LHCN-M2 (cell line): ENCODE measurements at regions not wholly inside any gene's neighbourhood (a gene's known extent, or its start where the extent isn't known, plus 50 kb on each side); places are given as distances from the start of the nearest gene placed in this dataset.
"Not testable (repeated sequence)": the region's sequence is repeated elsewhere in the genome, so short reads cannot be mapped to it uniquely, and the experiment has no call there.

ENCODE experiments used
- DNase-seq: peaks from one replicate; pipeline ENCODE4 v3.0.0-alpha.2; 2012; ENCODE audit warnings: low read depth

DNA sequence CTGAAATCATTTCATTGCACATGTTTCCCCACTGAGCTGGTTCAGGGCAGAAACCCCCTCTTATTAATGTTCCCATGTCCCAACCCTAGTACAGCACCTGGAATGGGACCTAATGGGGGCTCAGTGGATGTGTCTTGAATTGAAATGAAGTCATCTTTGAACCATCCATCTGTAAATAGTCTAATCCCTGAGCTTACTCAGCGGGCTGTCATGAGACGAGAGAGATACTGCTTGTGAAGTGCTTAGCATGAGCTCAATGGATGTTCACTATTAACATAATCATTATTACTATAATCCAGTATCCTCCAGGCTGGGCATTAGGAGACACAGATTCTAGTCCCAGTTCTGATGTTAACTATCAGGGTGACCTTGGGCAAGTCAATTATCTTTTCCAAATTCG, 106.6 kb upstream of the LRFN2 start:
- DNase-seq = no peak

DNA sequence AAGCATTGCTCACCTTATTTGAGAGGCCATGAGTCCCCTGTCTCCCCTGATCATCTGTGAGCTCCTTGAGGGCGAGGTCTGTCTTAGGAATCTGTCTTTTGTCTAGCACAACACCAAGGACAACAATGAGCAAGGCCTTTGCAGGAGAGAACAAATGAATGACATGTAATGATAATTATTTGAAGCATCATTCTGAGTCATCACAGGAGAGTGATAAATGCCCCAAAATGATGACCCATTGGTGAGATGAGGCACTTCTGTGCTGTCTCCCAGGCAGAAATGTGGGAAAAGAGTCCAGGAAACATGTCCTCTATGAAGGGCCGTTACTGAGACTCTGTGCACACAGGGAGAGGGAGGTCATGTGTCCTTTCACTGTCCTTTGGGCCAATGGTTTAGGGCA, 105.2 kb upstream of the LRFN2 start:
- no peak for DNase-seq

DNA sequence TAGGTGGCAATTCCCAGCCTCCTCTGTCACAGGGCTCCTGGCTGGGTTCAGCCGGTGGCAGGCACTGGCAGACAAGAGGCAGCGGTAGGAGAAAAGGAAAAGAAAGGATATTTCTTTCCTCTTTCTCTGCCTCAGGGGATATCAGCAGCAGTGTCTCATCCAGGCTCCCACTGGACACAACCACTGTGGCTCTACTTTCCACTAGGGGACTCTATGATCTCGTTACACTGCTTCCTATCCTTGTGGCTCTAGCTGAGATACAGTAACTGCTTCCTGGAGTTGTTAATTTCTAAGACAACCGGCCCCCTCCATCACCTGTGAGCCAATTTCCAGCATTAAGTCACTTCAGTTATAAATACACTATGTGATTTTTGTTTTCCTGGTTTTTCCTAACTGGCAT, 102.0 kb upstream of the LRFN2 start:
- DNase-seq = no peak

DNA sequence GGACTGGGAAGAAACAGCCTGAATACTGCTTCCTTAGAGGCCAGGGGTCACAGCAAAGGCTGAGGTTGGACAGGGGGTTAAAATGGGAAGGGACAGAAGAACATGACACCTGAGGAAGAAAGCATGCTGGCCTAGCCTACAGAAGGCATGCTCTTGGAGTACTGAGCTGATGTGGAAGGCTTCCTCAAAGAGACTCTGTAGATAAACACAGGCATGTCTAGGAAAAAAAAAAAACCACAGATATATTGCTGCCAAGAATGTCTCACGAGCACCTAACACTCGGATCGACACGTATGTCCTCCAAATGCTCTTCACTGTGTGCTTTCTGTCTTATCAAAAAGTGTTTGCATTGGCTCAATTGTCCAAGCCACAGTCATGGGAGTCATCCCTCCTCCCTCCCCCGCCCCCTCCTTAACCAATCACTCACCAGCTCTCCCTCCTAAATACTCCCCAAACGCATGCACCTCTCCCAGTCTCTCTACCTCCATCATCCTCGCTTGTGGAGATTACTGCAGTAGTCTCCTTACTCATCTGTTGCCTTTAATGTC, 101.1 kb upstream of the LRFN2 start:
- no peak for DNase-seq

DNA sequence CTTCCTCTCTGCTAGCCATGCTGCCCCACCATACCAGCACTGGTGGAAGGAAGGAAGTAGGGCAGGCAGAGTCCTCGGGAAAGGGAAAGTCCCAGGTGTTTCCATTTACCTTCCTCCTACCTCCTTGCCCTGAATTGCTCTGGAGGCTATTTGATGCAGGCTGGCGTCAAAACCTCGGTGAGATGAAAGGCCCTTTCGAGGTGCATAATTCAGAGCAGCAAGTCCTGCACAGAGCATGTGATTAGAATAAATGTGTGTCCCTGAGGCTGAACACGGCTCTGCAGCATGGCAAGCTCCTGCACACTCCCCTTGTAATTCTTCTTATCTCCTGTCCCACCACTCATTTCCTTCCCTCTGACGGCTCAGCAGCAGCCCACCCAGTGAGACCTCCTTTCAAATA, 98.7 kb upstream of the LRFN2 start:
- no peak for DNase-seq

DNA sequence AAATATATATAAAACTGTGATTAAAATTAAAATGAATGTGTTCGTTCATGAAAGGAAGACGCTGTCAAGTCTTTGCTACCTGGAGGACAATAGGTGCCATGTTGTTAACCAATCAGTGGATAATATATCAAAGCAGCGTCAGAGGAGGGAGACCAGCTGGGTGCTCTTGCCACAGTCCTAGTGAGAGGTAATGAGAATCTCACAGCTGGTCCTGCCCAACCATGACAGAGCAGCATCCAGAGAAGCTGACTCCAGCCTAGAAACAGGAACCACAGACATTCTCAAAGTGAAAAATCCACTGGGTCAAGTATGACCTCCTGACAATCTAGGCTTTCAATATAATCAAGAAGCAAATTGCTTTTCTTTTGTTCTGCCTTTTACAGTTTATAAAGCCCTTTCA, 94.5 kb upstream of the LRFN2 start:
- DNase-seq = no peak

DNA sequence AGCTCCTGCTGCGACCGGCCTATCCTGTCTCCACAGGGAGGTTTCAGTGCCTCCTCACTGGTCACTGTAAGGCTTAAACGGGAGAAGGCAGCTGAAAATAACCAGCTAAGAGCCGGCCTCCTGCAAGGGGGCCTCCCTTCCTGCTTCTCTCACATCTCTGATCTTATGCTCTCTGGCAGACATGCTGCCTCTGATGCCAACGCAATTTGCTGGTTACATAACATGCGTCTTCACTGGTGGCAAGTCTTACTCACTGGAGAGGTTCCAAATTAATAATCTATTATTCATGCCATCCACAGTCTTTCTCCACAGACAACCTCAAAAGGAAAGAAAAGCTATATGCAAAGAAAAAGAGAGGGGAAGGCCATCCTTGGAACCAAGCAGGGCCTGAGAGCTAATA, 91.8 kb upstream of the LRFN2 start:
- DNase-seq = no peak

DNA sequence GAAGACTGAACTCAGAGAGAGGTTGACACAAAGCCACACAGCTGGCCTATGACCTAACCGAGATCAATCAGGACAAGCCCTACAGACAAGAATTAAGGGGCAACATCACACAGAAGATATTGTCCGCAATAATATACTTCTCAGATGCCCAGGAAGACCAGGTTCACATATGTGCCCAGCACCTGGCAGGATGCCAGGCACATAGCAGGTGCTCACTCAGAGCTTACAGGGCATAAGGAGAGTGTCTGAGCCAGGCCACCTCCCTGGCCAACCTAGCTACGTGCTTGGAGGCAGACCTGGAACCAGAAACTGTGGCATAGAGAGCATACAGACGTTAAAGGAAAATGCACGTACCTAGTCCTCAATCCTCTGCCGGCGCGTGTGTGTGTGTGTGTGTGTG, 87.0 kb upstream of the LRFN2 start:
- DNase-seq = no peak

DNA sequence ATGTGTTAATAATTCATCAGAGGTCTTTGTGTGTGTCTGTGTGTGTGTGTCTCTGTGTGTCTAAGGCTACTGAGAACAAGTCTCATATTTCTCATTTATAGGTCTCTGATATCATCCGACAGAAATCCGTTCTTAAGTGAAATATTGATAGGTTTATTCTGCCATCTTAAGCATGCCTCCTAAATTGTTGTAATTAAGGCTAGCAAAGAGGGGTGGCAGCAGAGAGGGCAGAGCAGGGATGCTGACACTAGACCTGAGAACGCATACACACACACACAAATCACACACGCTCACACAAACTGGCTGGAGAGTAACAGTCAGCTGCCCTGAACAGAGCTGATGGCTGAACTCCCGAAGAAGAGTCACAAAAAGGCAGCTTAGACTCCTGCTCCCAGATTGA, 84.9 kb upstream of the LRFN2 start:
- no peak for DNase-seq

DNA sequence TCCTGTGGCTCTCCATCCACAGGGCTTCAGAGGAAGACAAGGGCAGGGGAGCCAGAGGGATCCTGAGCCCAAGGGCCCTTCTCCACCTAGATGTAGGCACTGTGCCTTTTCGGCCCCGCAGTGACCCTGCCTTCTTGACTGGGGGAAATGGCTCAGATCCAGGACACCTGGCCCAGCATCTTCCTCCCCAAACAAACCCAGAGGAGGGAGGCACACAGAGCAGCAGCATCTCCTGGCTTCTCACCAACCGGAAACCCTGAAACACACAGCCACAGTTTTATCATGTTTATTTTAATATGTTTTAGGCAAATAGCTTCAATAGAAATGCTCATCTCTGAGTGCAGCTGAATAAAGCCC, 84.5 kb upstream of the LRFN2 start:
- no peak for DNase-seq

DNA sequence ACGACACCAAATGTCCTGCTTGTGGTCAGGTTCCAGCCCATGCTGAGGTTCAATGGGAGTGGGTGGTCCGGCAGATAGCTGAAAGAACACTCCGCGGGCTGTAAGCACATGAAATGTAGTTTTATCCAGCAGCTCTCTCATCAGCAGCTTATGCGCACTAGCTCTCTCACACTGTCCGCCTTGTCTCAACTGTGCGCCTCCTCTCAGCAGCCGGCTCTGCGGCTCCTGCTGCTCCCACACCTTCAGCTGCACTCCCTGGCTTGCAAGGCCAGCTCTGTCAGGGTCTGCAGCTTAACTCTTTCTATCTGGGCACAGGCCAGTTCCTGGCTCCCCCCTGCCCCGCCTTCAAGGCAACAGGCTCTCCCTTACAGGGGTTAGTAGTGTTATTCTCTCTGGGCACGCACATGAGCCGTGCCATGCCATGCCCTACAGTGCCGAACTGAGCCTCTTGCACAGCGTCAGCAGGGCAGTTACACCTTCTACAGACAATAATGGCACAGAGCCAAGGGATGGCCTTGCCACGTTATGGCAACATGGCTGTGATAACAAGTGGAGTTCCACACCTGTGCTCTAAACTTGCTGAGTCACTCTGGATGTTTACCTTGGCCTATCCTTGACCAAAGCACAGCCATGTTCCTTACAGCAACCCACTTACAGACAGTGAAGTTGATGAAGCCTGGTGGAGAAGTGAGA, 84.0 kb upstream of the LRFN2 start:
- no peak for DNase-seq

DNA sequence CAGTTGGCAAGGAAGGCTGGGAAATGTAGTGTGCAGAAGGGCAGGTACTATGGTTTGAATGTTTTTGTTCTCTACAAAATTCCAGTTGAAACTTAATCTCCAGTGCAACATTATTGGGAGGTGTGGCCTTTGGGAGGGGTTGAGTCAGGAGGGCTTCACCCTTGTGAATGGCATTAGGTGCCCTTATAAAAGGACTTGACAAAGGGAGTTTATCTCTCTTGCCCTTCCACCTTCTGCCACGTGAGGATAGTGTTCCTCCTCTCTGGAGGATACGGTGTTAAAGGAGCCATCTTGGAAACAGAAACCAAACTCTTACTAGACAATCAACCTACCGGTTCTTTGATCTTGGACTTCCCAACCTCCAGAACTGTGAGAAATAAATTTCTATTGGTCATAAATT, 82.2 kb upstream of the LRFN2 start:
- no peak for DNase-seq

DNA sequence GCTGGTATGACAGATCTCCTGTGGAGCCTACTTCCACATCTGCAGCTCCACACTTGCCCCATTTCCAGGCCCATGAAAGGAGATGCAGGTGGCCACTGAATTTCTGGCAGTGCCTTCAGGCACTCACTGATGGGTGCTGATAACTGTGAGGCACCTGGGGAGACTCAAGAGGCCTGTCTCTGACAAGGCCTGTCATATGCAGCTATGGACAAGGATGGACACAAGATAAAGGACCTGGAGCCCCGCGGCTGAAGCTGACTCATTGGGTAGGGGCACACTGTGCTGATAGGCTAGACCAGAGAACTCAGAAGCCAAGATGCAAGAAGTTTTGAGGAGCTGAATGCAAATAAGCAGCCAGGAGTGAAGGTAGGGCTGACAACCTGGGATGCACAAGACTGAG, 81.0 kb upstream of the LRFN2 start:
- DNase-seq = no peak

DNA sequence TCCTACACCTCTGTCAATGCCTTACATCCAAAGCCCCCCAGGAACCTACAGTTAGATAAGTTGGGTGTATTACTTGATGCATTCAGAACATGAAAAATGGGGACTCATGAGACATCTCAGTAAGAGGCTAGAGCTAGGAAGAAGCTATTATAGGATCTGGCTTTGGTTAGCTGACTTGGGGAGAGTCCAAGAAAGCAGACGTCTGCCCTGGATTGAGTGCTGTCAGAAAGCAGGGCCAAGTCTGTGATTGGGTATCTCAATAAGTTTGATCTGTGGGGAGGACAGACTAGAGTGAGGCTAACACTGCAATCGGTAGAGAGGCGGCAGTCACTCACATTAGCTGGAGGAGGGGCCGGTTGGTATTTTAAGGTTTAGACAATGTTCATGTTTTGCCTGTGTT, 79.4 kb upstream of the LRFN2 start:
- no peak for DNase-seq

DNA sequence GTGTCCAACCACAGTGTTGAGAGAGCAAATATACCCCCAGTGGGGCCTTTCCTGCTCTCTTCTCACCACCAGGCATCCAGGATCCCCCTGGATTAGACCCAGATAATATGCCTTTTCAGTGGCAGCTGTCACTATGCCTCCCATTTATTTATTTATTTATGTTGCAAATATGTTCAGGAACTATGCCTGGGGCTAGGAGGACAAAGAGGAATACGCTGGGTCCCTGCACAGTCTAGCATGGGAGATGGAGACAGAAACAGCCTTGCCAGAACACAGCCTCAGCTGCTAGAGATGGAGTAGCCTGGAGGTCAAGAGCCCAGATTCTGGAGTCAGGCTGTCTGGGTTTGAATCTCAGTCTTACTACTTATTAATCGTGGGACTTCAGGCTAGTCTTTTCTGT, 74.6 kb upstream of the LRFN2 start:
- no peak for DNase-seq

DNA sequence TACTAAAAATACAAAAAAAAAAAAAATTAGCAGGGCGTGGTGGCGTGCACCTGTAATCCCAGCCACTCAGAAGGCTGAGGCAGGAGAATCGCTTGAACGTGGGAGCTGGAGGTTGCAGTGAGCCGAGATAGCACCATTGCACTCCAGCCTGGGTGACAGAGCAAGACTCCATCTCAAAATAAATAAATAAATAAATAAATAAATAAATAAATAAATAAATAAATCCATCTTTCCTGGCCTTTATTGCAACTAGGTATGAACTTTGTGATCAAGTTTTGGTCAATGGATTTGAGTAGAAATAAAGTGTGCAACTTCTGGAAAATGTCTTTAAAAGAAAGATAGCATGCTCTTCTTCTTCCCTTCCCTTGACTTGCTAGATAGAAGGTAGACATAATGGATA, 69.6 kb upstream of the LRFN2 start:
- DNase-seq = not testable (repeated sequence)

DNA sequence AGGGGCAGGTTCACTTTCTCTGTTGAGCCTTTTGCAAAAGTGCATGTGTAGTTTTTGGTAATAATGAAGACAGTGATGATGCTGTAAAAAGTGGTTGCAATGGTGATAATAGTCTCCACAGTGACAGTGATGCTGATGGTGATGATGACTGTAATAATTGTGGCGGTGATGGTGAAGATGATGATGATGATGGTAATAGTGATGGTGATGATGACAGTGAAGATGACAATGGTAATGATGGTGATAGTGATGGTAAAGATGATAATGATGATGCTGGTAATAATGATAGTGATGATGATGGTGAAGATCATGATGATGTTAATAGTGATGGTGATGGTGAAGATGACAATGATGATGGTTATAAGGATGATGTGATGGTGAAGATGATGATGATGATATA, 67.7 kb upstream of the LRFN2 start:
- no peak for DNase-seq

DNA sequence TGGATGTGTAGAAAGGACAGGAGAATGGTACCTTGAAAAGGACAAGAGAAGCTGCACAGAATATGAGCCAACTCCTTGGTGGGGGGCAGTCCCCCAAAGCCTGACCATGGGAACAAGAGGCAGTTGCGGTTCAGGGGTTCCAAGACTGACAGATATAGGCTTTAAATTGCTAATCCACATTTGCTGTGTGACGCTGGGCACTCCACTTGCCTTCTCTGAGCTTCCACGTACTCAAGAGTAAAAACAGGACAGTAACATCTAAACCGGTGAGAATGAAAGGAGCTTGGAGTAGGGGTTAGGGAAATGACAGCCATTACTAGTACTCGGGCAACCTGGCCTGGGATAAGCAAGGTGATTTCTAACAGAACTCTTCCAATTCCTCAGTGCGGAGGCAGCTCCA, 57.9 kb upstream of the LRFN2 start:
- DNase-seq = no peak

DNA sequence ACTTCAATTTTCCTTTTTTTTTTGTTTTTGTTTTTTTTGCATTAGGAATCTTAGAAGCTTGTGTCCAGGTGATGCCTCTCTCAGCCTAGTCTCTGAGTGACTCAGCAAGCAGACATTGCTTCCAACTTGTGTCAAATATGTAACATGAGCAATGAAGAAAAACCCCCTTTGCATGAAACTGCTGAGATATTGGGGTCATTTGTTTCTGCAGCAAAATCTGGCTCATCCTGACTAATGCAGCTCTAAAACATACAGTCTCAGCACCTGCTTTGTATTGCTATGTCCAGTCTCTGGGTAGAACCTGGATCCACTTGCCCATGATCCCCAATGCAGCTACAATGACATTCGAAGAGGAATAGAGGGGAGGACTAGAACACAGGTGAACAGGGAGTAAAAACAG, 55.7 kb upstream of the LRFN2 start:
- DNase-seq = no peak

DNA sequence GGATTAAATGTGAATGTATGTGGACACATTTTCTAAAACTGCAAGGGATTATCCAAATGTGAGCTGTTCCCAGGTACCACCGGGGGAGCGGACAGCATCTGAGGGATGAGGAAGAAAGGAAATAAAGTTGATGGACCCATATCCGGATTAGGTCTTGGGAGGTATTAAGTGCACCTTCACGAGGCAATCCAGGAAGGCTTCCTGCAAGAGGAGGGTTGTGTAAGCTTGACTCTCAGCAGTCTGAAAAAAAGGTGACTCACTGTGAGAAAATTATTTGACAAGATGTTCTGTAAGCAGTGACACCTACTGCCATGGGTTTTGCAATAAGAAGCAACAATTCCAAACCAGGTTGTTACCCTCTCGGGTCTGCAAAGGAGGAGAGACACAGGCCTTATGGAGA, 55.0 kb upstream of the LRFN2 start:
- DNase-seq = no peak

DNA sequence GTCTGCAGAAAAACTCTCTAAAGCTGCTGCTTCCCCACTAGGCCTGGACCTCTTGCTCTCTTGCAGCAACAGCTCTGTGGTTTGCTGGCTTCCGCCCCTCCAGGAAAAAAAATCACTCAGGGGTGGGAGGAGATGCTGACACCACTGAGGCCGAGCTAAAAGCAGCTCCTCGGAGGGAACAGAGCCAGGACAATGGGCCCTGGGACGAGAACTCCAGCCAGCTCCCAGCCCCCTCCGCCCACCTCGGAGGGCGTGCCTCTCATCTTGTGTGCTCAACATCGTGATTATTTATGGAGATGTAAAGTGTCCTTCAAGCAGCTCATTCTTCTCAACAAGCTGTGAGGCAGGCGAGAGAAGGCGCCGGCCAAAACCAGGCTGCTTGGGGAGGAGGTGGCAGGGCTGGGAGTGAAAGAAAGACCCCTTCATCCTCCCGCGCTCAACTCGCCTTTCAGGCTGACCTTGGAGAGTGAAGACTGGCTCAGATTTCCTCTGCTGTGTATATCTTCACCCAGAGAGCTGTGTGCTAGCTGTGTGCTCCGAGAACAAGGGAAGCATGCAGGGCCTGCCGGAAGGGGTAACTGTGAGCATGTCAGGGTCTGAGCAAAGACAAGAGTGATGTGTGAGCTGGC, 53.5 kb upstream of the LRFN2 start:
- no peak for DNase-seq
